Lung (tissue), 11 donors: ENCODE measurements at regions not wholly inside any gene's neighbourhood (a gene's known extent, or its start where the extent isn't known, plus 50 kb on each side); places are given as distances from the start of the nearest gene placed in this dataset.

Source experiments
- ATAC-seq: fragments of 200-7000 bp; cut with Tn5 transposase; one replicate; pipeline ENCODE4 v1.9.1; 2020; ENCODE audit warnings: moderate number of reproducible peaks; ENCODE audit not compliant: insufficient read depth, low FRiP score
- DNase-seq, 3 donors: peaks; one replicate each; pipeline ENCODE4 v3.0.0-alpha.2; 2013 to 2017
- H3K27ac ChIP-seq, 2 donors: one replicate each; pipeline ENCODE4 v1.5.1; 2013; ENCODE audit warnings: mild to moderate bottlenecking in 2 of 2, moderate library complexity in 2 of 2, control low read depth in 1 of 2, inconsistent platforms in 1 of 2, low read depth in 1 of 2, low read length in 1 of 2
- H3K27me3 ChIP-seq, 3 donors: one replicate each; pipeline ENCODE4 v1.5.1; 2013; ENCODE audit warnings: low read length in 2 of 3; ENCODE audit not compliant: control insufficient read depth in 3 of 3, insufficient read depth in 3 of 3
- H3K36me3 ChIP-seq, 4 donors: one replicate each; pipeline ENCODE4 v1.5.1; 2013; ENCODE audit warnings: low read length in 4 of 4, mild to moderate bottlenecking in 1 of 4, moderate library complexity in 1 of 4; ENCODE audit not compliant: control insufficient read depth in 4 of 4, insufficient read depth in 4 of 4
- H3K4me1 ChIP-seq, 5 donors: one replicate each; pipeline ENCODE4 v1.5.1; 2013; ENCODE audit warnings: low read length in 5 of 5, mild to moderate bottlenecking in 2 of 5, moderate library complexity in 1 of 5; ENCODE audit not compliant: control insufficient read depth in 5 of 5, insufficient read depth in 5 of 5
- H3K4me3 ChIP-seq: one replicate; pipeline ENCODE4 v1.5.1; 2013; ENCODE audit warnings: mild to moderate bottlenecking, control low read depth, moderate library complexity
- H3K9ac ChIP-seq, 2 donors: one replicate each; pipeline ENCODE4 v1.5.1; 2013; ENCODE audit warnings: low read length in 2 of 2, control low read depth in 1 of 2; ENCODE audit not compliant: insufficient read depth in 1 of 2
- H3K9me3 ChIP-seq, 4 donors: one replicate each; pipeline ENCODE4 v1.5.1; 2013; ENCODE audit warnings: low read length in 3 of 4, mild to moderate bottlenecking in 1 of 4, moderate library complexity in 1 of 4; ENCODE audit not compliant: control insufficient read depth in 4 of 4, insufficient read depth in 3 of 4
- WGBS, 2 donors: extraction: QIAGEN DNeasy Blood & Tissue Kit; methylation state at CpG; one replicate each; pipeline ENCODE4 v1.1.7; 2013; 5-methylcytosine and 5-hydroxymethylcytosine counted together
- TF ChIP-seq, protein P1 (sequence below): IDR thresholded peaks from 2 replicates; pipeline ENCODE4 v1.5.1; 2012; ENCODE audit warnings: mild to moderate bottlenecking; ENCODE audit errors: control extremely low read depth, extremely low read depth
- donor health status: control.
- donor health status: control.
- donor health status: Bipolar disorder and iron deficiency.
- donor health status: healthy.
- donor health status: DM: yes; HTN: yes; CAD: no.

DNA sequence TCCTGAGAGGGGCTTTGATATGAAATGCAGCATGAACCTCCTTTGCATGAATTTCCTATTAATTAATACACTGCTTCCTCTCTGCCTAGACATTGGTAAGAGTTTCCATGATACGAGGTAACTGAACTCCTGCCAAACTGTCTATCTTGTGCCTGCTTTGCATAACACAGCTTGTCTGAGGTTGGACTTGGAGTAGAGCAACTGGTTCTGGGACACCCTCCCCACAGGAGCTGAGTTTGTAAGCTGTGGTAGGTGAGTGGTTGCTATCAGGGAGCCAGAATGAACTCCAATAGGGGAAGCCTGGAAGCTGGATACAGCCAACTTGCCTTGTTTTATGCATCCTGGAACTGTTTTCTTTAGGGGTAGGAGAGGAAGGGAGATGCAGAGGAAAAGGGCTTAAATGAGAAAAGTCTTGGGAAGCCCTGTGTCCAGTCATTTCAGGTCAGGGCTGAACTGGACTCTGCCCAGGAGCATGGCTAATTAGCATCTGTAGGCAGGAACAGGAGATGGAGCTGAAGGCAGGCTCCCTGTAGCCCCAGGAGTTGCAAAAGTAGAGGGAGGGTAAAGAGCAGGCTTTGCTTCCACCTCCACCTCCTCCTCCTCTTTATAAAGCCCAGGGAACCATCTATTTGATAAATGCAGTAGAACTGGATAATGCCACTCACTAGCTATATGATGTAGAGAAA is 73.2 kb upstream of the GPR158 start:
- no peaks in the 10 kb centered on the region for H3K36me3 ChIP-seq
- H3K27ac ChIP-seq = no peak overlapping the region
- 20 to 21% methylated on average over 1 of the region's 1 CpG for WGBS, 2 donors
- H3K9me3 ChIP-seq = peaks cover 0 to 2% (median 0%) of the 10 kb centered on the region in 4 donors
- H3K27me3 ChIP-seq = no peaks in the 10 kb centered on the region
- TF ChIP-seq, protein P1, sequence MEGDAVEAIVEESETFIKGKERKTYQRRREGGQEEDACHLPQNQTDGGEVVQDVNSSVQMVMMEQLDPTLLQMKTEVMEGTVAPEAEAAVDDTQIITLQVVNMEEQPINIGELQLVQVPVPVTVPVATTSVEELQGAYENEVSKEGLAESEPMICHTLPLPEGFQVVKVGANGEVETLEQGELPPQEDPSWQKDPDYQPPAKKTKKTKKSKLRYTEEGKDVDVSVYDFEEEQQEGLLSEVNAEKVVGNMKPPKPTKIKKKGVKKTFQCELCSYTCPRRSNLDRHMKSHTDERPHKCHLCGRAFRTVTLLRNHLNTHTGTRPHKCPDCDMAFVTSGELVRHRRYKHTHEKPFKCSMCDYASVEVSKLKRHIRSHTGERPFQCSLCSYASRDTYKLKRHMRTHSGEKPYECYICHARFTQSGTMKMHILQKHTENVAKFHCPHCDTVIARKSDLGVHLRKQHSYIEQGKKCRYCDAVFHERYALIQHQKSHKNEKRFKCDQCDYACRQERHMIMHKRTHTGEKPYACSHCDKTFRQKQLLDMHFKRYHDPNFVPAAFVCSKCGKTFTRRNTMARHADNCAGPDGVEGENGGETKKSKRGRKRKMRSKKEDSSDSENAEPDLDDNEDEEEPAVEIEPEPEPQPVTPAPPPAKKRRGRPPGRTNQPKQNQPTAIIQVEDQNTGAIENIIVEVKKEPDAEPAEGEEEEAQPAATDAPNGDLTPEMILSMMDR = no peak
- H3K4me3 ChIP-seq = no peak overlapping the region
- peaks cover 0 to 1% (median 0%) of the 10 kb centered on the region in 5 donors for H3K4me1 ChIP-seq
- no peak overlapping the region for H3K9ac ChIP-seq
- DNase-seq = peak in 1 of 3 donors; percentile 20
- ATAC-seq = no peak

DNA sequence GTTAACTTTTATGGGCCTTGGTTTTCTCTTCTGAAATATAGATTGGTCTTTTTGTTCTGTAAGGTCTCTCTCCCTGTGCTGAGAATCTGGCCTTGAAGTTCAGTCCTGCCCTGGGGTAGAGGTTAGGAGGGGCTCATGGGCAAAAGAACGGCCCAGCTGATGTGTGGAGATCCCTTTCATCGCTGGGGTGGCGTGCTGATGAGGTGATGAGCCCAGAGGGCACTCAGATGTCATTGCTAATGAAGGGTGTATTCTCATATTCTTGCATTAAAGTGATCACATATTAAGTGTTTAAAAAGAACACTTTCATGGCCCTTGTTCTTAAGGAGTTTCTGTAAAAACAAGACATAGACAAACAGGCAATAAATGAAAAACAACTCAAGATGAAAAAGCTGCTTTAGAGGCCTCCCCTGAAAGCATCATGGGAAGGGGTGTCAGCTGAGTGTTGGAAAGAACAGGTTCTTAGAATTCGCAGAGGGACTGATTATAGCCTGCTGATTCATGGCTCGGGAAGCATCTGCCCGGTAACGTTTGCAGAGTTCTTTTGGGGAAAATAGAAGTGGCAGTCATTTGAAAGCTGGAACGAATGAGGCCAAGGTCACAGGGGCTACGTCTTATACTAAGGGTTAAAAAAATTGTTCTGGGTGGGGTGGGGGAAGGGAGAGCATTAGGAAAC is 72.5 kb upstream of the GPR158 start:
- no peak for DNase-seq
- Histone ChIP-seq H3K4me3 (no peak overlapping the region), H3K27me3 (no peaks in the 10 kb centered on the region)

DNA sequence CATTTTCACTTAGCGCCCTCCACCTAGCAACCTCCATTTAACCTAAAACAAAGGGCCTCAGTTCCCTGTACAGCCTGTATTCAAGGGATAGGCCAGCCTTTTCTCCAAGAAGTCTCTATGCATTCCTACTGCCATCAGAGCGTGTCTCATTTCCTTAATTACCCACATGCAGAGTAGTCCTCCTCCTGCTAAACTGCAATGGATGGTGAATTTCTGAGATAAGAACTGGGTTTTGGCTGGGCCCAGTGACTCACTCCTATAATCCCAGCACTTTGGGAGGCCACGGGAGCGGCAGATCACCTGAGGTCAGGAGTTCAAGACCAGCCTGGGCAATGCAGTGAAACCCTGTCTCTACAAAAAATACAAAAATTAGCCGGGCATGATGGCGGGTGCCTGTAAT is 71.1 kb upstream of the GPR158 start:
- Histone ChIP-seq H3K27ac (no peak overlapping the region), H3K27me3 (no peaks in the 10 kb centered on the region), H3K4me3 (no peak overlapping the region), H3K4me1 (peaks cover 0 to 1% (median 0%) of the 10 kb centered on the region in 5 donors), H3K36me3 (no peaks in the 10 kb centered on the region), H3K9ac (no peak overlapping the region), H3K9me3 (peaks cover 0 to 2% (median 0%) of the 10 kb centered on the region in 4 donors)
- ATAC-seq = no peak
- TF ChIP-seq, protein P1 = no peak
- 92 to 94% methylated on average over 6 of the region's 6 CpGs for WGBS, 2 donors
- DNase-seq = no peak

More for the DNA sequence above, 72.5 kb upstream of the GPR158 start:
- H3K36me3 ChIP-seq = no peaks in the 10 kb centered on the region
- H3K9ac ChIP-seq = no peak overlapping the region
- H3K9me3 ChIP-seq = peaks cover 0 to 2% (median 0%) of the 10 kb centered on the region in 4 donors
- H3K27ac ChIP-seq = no peak overlapping the region
- TF ChIP-seq, protein P1 = no peak
- 69 to 76% methylated on average over 9 of the region's 9 CpGs for WGBS, 2 donors
- peaks cover 0 to 1% (median 0%) of the 10 kb centered on the region in 5 donors for H3K4me1 ChIP-seq
- no peak for ATAC-seq
